Dedifferentiated amniotic fluid mesenchymal stem cell (primary cell): ENCODE measurements at regions not wholly inside any gene's neighbourhood (a gene's known extent, or its start where the extent isn't known, plus 50 kb on each side); places are given as distances from the start of the nearest gene placed in this dataset.
A peak's percentile ranks its signal among the peaks of the same experiment; 100 is the strongest.

Source experiments
- DNase-seq: peaks from one replicate; pipeline ENCODE4 v3.0.0-alpha.2; 2016; ENCODE audit errors: extremely low spot score

DNA sequence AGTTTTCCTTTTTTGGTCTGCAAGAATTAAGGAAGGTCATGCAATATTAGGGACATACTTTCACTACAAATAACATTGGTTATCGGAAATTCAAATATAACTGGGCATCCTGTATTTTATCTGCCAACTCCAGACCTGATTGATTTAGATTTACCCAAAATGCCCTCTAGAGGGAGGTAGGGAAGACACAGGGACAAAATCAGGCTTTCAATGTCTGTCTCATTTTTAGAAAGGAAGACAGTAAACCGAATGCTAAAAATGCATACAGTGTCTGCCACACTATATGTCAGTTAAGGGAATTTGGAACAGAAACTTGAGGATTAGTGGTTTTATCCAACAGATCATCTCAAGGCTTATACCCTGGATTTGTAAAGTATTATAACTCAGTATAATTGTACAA, 161.7 kb upstream of the SOX9 start:
- no peak for DNase-seq

DNA sequence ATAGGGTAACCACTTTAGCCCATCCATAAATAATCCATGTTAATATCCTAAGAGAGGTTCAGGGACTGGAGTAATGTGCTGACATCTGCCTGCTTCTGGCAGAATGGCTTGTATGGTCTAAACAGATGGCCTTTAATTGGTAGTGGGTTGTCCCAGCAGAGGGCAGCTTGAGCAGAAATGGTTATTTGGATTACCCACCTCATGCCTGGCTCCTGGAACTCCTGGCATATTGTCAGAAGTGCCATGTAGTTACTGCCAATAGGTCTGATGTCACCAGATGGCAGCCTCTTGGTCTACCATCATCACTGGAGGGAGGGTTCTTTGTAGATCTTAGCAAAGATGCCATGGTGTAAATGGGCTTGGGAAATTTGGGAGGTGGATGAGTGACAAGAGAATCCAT, 157.5 kb upstream of the SOX9 start:
- no peak for DNase-seq

- DNase-seq, result no peak
Measured at GRCh38 chr17:71963791-71964190, 157.0 kb upstream of the SOX9 start.

DNA sequence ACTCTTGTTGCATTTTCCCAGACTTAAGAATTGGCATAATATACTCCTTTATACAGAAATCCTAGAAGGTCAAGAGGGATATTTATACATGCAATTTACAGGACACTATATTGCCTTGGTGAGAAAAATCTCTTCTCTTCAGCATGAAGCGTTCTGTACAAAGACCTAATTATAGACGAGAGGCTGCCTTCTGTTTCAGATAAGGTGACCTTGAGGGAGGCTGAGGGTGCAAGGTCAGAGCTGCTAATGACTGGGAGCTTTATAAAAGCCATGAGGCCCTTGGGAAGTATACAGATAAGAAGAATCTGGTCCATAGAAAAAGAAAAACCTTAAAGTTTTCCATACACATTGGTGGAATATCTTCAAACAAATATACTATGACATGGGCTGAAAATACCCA, 156.3 kb upstream of the SOX9 start:
- DNase-seq, result no peak

GRCh38 chr17:71966055-71966454, 154.8 kb upstream of the SOX9 start:
- no peak for DNase-seq

- DNase-seq, result no peak
Measured at GRCh38 chr17:71966459-71967313, 154.1 kb upstream of the SOX9 start.

GRCh38 chr17:71969500-71969899, 151.3 kb upstream of the SOX9 start:
- DNase-seq, result no peak

DNA sequence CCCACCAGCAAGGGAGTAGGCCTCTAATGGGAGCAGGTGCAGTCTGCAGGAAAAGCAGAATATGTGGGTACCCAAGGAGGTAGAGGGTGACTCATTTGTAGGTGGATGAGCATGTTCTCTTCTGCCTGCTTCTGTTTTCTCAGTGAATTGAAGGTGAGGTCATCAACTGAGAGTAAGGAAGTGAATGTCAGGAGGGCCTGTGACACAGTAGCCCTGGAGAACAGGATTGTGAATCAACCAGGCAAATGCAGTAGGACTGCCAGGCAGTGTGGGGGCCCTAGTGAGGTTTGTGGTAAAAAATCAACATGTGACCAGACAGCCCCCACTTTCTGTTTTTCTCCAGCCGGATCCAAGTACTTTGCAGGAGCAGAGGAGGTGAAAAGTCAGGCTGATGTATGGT, 150.5 kb upstream of the SOX9 start:
- DNase-seq, result no peak

GRCh38 chr17:71974051-71974450, 146.8 kb upstream of the SOX9 start:
- DNase-seq, result no peak

DNA sequence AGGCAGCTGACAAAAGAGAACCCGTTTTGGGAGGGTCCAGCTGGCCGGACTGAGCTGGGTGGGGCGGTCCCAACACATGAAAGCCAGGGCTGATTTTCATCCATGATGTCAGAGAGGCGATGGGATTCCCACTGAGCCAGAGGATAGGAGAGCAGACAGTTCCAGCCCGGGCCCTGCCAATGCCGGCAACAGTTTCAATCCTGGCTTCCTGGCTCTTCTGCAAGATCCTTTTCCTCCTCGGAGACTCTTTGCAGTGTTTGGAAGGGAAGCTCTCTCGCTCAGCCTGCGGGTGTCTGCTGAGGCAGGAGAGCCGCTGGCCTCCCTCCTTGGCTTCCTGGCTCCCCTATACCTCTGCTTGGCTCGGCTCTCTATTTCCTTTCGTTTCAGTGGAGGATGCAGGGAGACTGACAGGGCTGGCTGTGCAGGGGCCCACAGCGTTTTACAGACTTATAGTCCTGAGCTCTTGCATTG, 145.5 kb upstream of the SOX9 start:
- DNase-seq, result no peak

DNA sequence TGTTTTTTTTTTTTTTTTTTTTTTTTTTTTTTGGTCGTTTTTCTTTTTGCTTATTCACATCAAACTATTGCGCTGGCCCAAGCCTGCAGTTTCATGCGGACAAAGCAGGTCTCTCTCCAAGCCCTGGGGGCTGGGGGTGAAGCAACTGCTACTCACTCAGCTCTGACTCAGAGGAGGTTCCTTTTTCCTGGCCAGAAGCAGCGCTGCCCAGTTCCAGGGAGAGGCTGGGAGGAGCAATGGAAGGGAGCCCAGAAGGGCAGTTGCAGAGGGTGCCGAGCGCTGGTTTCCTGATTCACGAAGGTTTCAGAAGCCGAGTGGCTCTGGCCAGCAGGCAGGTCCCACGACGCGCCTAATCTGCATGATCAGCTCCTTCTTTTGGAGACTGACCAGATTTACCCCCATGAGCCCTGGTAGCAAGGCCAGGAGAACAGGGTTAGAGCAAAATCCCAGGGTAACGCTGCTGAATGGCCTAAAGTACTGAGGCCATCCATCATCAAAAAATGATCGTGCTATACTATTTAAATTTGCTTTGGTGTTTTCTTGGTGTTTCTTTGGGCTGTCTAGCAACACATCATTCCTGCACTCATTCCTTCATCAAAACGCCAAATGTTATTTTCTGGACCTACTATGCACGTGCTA, 144.7 kb upstream of the SOX9 start:
- peak; percentile 90 for DNase-seq

GRCh38 chr17:71978435-71978834, 142.4 kb upstream of the SOX9 start:
- DNase-seq, result no peak

GRCh38 chr17:71980171-71980570, 140.6 kb upstream of the SOX9 start:
- DNase-seq, result no peak

- no peak for DNase-seq
Measured at GRCh38 chr17:71983828-71984227, 137.0 kb upstream of the SOX9 start.

- DNase-seq, result no peak
Measured at GRCh38 chr17:71985111-71986039, 135.4 kb upstream of the SOX9 start.

DNA sequence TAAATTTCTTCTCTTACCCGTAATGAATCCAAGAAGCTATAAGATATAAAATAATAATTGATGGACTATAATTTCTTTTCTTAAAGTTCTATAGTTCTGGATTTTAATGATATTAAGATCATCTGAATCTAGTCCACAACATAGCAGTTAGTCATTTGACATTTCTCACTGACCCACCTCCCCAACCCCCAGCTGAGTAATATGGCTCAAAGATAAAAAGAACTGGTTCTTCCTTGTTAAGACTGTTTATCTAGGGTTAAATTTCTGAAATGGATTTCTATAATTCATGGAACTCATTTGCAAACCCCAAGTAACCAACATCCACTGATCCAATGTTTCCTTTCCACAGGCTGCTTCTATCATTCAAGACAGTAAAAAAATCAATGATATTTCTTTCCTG, 133.9 kb upstream of the SOX9 start:
- DNase-seq, result no peak

DNA sequence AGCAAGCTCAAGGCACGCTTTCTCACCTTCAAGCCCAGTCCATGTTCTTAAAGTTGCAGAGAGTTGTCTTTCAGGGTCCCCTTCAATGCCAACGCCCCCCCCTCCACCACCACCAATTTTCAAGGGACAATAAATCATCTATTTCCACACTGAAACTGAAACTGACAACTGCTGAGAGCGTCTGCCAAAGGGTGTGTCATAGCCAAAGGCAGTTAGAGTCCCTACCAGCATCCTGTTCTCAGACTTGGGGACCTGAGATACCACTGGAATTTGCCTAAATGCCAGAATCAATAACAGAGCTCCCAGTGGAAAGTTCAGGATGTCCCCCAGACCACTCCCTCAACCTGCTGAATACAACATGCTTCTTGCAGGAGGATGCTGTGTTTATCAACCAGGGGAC, 133.2 kb upstream of the SOX9 start:
- DNase-seq, result no peak

DNA sequence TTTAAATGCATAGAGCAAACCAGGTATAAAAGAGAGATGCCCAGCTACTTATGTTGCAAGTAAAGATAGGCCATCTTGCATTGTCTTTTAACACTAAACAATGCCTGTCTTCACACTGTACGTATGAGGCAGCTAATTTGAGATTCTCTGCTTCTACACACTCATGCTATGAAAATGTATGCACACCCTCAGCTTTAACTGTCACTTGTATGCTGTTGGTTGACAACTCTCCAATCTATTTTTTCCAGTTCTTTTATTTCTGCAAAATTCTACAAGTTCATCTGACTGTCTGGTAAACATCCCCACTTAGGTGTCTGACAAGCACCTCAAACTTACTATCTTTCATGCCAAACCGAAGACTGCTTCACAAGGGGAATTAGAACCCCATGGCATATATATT, 131.7 kb upstream of the SOX9 start:
- DNase-seq, result no peak

DNA sequence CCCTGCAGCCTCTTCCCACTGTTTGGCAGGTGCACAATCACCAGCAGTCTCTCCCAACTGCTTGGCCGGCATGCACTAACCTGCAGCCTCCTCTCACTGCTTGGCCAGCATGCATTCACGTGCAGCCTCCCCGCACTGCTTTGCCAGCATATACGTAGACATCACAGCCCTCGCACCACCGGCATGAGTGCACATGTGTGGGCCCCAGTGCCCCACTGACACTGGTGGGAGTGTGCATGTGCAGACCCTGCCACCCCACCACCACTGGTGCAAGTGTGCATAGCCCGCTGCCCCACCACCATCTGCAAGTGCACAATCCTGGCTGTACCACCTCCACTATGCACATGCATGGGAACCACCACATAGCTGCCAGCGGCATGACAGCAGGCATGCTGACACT, 127.5 kb upstream of the SOX9 start:
- no peak for DNase-seq

GRCh38 chr17:71995590-71995989, 125.2 kb upstream of the SOX9 start:
- no peak for DNase-seq

GRCh38 chr17:72004011-72004427, 116.8 kb upstream of the SOX9 start:
- no peak for DNase-seq

- no peak for DNase-seq
Measured at GRCh38 chr17:72004611-72005331, 116.0 kb upstream of the SOX9 start.
